ENCODE measurements at regions not wholly inside any gene's neighbourhood (a gene's known extent, or its start where the extent isn't known, plus 50 kb on each side); places are given as distances from the start of the nearest gene placed in this dataset.

DNA sequence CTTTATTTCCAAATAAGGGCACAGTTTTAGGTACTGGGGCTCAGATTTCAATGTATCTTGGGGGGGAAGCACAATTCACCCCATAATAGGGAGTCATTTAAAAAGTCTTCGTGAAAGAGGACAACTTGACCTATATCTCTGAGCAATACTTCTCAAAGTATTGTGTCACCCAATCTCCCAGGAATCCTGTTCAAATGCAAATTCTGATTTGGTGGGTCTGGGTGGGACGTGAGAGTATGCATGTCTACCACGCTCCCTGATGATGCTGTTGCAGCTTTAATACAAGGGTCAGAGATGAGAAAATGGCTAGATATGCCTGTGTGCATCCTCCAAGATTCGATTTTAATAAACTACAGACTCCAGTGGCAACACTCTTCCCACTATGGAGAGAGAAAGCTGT, 514.8 kb downstream of the BCOR start:
- no peak for DNase-seq
- Histone ChIP-seq H3K9me3 (peaks cover 0 to 5% (median 0%) of the 10 kb centered on the region in 8 donors), H3K36me3 (no peaks in the 10 kb centered on the region), H3K4me3 (no peak overlapping the region), H3K4me1 (peaks cover 0 to 9% (median 0%) of the 10 kb centered on the region in 6 donors), H3K27me3 (replicated peaks in 1 of 7) (peaks cover 0 to 24% (median 0%) of the 10 kb centered on the region in 7 donors), H3K27ac (no peak overlapping the region)
- 64 to 100% (median 85%) methylated on average over 3 to 4 of the region's 4 CpGs for WGBS, 5 donors
- TF ChIP-seq, protein P1, sequence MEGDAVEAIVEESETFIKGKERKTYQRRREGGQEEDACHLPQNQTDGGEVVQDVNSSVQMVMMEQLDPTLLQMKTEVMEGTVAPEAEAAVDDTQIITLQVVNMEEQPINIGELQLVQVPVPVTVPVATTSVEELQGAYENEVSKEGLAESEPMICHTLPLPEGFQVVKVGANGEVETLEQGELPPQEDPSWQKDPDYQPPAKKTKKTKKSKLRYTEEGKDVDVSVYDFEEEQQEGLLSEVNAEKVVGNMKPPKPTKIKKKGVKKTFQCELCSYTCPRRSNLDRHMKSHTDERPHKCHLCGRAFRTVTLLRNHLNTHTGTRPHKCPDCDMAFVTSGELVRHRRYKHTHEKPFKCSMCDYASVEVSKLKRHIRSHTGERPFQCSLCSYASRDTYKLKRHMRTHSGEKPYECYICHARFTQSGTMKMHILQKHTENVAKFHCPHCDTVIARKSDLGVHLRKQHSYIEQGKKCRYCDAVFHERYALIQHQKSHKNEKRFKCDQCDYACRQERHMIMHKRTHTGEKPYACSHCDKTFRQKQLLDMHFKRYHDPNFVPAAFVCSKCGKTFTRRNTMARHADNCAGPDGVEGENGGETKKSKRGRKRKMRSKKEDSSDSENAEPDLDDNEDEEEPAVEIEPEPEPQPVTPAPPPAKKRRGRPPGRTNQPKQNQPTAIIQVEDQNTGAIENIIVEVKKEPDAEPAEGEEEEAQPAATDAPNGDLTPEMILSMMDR (IDR thresholded peaks at IDR 0.05 in 8 of 11, conservative IDR thresholded peaks at IDR 0.05 in 3 of 11): no peak
- TF ChIP-seq POLR2AphosphoS5 (IDR thresholded peaks at IDR 0.05) (no peak), POLR2A (IDR thresholded peaks at IDR 0.05) (no peak)
- intact Hi-C loops (cut with DNase I; ENCODE audit: low total_unique reads): no loop called here

DNA sequence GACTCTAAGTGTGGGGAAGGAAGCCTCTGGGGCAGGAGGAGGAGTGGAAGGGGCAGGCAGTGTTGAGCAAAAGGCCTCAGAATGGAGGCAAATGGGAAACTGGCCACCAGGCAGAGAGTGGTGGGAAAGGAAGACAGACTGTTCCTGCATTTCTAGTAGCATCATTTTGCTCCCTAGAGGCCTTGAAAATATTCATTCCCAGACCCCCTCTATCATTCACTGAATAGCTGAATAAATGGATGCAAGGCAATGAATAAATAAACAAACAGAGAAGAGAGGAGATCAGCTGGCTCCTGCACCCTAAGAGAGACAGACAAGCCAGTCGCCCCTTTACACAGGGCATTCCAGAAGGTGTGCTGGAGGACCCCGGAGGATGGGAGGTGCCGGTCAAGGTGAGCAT, 511.9 kb downstream of the BCOR start:
- intact Hi-C loops (cut with DNase I; ENCODE audit: low total_unique reads): no loop called here
- Histone ChIP-seq H3K4me3 (no peak overlapping the region), H3K27ac (no peak overlapping the region), H3K9me3 (peaks cover 0 to 5% (median 0%) of the 10 kb centered on the region in 8 donors), H3K4me1 (no peaks in the 10 kb centered on the region), H3K36me3 (no peaks in the 10 kb centered on the region), H3K27me3 (replicated peaks in 1 of 7) (peaks cover 0 to 5% (median 0%) of the 10 kb centered on the region in 7 donors)
- no peak for DNase-seq
- WGBS, 5 donors: 73 to 97% (median 91%) methylated on average over 3 of the region's 3 CpGs
- TF ChIP-seq, protein P1 (IDR thresholded peaks at IDR 0.05 in 8 of 11, conservative IDR thresholded peaks at IDR 0.05 in 3 of 11): no peak
- TF ChIP-seq POLR2AphosphoS5 (IDR thresholded peaks at IDR 0.05) (no peak), POLR2A (IDR thresholded peaks at IDR 0.05) (no peak)

DNA sequence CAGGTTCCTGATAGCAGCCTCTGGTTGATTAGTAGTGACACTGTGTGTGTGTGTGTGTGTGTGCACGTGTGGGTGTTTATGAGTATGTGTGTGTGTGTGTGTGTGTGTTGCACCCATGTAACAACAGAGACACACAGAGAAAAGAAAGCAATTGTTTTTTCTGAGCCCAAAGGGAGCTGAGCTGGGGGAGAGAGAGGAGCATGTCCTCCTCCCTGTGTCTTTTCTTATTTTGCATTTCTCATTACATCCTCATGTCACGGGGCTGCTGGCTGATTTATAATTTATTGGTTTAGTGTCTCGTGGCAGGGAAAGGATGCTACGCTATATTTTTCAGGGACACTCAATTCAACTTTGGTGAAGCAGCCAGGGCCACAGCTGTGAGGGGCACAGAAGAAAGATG, 511.4 kb downstream of the BCOR start:
- TF ChIP-seq POLR2A (IDR thresholded peaks at IDR 0.05) (no peak), POLR2AphosphoS5 (IDR thresholded peaks at IDR 0.05) (no peak)
- TF ChIP-seq, protein P1 (IDR thresholded peaks at IDR 0.05 in 8 of 11, conservative IDR thresholded peaks at IDR 0.05 in 3 of 11): no peak
- 58 to 80% (median 68%) methylated on average over 4 of the region's 4 CpGs for WGBS, 5 donors
- H3K27me3 ChIP-seq (replicated peaks in 1 of 7): peaks cover 0 to 4% (median 0%) of the 10 kb centered on the region in 7 donors
- DNase-seq: no peak
- H3K4me3 ChIP-seq: no peak overlapping the region
- intact Hi-C loops (cut with DNase I; ENCODE audit: low total_unique reads): no loop called here
- no peaks in the 10 kb centered on the region for H3K4me1 ChIP-seq
- H3K9me3 ChIP-seq: peaks cover 0 to 5% (median 0%) of the 10 kb centered on the region in 8 donors
- no peaks in the 10 kb centered on the region for H3K36me3 ChIP-seq
- no peak overlapping the region for H3K27ac ChIP-seq

DNA sequence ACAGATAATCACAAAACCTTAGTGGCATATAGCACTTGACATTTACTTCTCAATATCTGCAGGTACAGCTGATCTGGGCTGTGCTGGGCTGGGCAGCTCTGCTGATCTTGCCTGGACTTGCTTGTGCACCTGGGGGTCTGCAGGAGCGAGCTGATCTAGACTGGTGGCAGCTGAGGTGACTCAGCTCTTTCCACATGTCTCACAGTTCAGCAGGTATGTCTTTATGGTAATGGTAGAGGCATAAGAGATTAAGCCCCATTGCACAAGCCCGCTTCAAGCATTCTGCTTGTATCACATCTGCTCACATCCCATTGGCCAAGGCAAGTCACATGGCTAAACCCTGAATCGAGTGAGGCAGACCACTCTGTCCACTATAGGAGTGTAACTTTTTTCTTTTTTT, 506.7 kb downstream of the BCOR start:
- no peak for DNase-seq
- peaks cover 0 to 4% (median 0%) of the 10 kb centered on the region in 7 donors for H3K27me3 ChIP-seq (replicated peaks in 1 of 7)
- intact Hi-C loops (cut with DNase I; ENCODE audit: low total_unique reads): no loop called here
- no peak overlapping the region for H3K4me3 ChIP-seq
- TF ChIP-seq POLR2A (IDR thresholded peaks at IDR 0.05): no peak
- 77 to 91% (median 88%) methylated on average over 2 to 3 of the region's 3 CpGs for WGBS, 5 donors
- H3K27ac ChIP-seq: no peak overlapping the region
- H3K4me1 ChIP-seq: no peaks in the 10 kb centered on the region
- no peaks in the 10 kb centered on the region for H3K9me3 ChIP-seq
- no peaks in the 10 kb centered on the region for H3K36me3 ChIP-seq

DNA sequence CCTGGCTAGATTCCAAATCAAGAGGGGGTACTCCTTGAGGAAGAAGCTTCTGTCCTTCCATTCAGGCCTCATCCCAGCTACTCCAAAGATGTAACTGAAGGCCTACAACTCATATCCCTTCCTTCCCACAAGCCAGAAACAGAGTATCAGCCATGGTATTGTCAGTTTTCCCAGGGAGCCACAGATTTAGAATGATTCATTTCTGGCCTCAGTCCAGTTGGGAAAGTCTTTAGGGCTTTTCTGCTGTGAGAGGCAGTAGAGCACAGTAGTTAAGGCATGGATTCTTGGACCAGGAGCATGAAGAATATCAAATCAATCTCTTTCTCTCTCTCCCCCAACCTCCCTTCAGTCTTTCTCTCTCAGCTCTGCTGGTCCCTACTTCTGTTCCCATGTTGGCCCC, 505.0 kb downstream of the BCOR start:
- no peak for DNase-seq

More for the DNA sequence above, 505.0 kb downstream of the BCOR start:
- no peaks in the 10 kb centered on the region for H3K4me1 ChIP-seq
- no peaks in the 10 kb centered on the region for H3K9me3 ChIP-seq
- H3K27me3 ChIP-seq (replicated peaks in 1 of 7): no peaks in the 10 kb centered on the region
- no peak overlapping the region for H3K4me3 ChIP-seq
- intact Hi-C loops (cut with DNase I; ENCODE audit: low total_unique reads): no loop called here
- no peak overlapping the region for H3K27ac ChIP-seq
- no peaks in the 10 kb centered on the region for H3K36me3 ChIP-seq
- no peak for TF ChIP-seq POLR2A (IDR thresholded peaks at IDR 0.05)

All from spleen (tissue), 11 donors.